ENCODE measurements at regions not wholly inside any gene's neighbourhood (a gene's known extent, or its start where the extent isn't known, plus 50 kb on each side); places are given as distances from the start of the nearest gene placed in this dataset.

DNA sequence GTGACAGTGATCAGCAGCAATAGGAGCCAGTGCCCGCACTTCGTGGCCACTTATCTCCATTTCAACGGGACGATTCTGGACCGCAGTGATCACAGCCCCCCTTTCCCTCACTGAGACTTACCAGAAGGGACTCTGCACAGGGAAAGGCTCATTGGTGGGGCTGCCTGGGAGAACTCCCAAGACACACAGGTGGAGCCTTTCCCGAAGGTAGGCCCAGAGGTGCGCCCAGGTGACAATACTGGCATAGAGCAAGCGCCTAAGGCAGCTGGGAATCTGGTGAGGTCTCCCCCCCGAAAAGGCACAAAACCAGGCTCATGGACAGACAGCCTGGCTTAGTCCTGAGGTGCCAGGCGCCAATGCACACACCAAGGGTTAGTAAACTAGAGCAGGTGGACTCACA lies 318.9 kb downstream of the AJAP1 start:
- CTCF ChIA-PET: no interaction called here
- H3K4me3 ChIP-seq (replicated peaks in 1 of 2; ENCODE audit: low read depth in 1 of 2, low read length in 2 of 2): no peak overlapping the region
- no peaks in the 10 kb centered on the region for H3K27me3 ChIP-seq (ENCODE audit: insufficient read depth, low read length)
- H3K4me1 ChIP-seq (ENCODE audit: control insufficient read depth in 1 of 2, insufficient read depth in 2 of 2, low read length in 2 of 2): no peaks in the 10 kb centered on the region
- RAD21 ChIA-PET (ENCODE audit: low non-redundant PET in 1 of 2, low total read pairs in 2 of 2, uncharacterized antibody in 2 of 2, unreplicated experiment in 2 of 2): no interaction called here
- no peak overlapping the region for H3K27ac ChIP-seq (ENCODE audit: low read depth, low read length)
- intact Hi-C loops (cut with micrococcal nuclease): no loop called here
- no TSS peak for BruUV-seq (replicated peaks)
- H3K9me3 ChIP-seq (ENCODE audit: control insufficient read depth in 1 of 2, insufficient read depth in 1 of 2, low read depth in 1 of 2, low read length in 2 of 2): peaks cover 0 to 7% of the 10 kb centered on the region in 2 experiments; a peak in 2 of 4 replicates
- POLR2A ChIA-PET: no interaction called here
- TF ChIP-seq CBX3 (IDR thresholded peaks at IDR 0.05; ENCODE audit: low read depth): no peak
- TF ChIP-seq, protein P1, sequence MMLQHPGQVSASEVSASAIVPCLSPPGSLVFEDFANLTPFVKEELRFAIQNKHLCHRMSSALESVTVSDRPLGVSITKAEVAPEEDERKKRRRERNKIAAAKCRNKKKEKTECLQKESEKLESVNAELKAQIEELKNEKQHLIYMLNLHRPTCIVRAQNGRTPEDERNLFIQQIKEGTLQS (IDR thresholded peaks at IDR 0.05): no peak
- TF ChIP-seq ZFX (IDR thresholded peaks at IDR 0.05): no peak
- no peak overlapping the region for H3K9ac ChIP-seq (ENCODE audit: low read length)
- no peaks in the 10 kb centered on the region for H3K36me3 ChIP-seq (ENCODE audit: control insufficient read depth in 1 of 2, insufficient read depth in 2 of 2, low read length in 2 of 2)
- no peaks in the 10 kb centered on the region for H4K20me1 ChIP-seq (ENCODE audit: insufficient read depth)
- no peak overlapping the region for H3K4me2 ChIP-seq (ENCODE audit: low read length)
- no peaks in the 10 kb centered on the region for H3K9me2 ChIP-seq (ENCODE audit: insufficient read depth)
- ATAC-seq (no peak), DNase-seq (ENCODE audit: low read depth, low spot score) (no peak)
- no peaks in the 10 kb centered on the region for H3K79me2 ChIP-seq (ENCODE audit: insufficient read depth, low read length)
- no peak overlapping the region for H2AFZ ChIP-seq (ENCODE audit: low read depth, low read length, poor library complexity, severe bottlenecking)

DNA sequence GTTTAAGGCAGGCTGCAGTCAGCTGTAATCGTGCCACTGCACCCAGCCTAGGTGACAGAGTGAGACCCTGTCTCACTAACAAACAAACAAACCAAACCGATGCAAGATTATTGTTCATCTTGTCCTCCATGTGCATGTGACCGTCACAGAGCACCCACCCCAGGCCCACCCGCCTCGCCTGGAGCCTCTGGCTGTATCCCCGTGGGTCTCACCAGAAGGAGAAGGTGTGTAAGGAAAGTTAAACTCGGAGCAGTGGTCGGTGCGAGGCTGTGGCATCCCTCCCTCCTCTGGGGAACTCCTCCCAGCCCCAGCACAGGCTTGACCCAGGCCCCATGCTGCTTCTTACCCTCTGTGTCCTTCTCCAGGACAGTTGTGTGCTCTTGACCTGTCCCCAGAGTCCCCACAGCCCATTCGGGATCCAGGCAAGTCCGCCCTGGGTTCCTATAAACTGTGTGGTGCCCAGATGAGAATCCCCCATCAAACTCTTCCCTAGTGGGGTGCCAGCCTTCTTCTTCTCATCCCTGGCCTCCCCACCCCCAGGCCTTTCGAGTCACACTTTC lies 318.4 kb downstream of the AJAP1 start:
- no TSS peak for BruUV-seq (replicated peaks)
- Histone ChIP-seq H3K79me2 (ENCODE audit: insufficient read depth, low read length) (no peaks in the 10 kb centered on the region), H3K27me3 (ENCODE audit: insufficient read depth, low read length) (no peaks in the 10 kb centered on the region), H3K9ac (ENCODE audit: low read length) (no peak overlapping the region), H3K4me3 (replicated peaks in 1 of 2; ENCODE audit: low read depth in 1 of 2, low read length in 2 of 2) (no peak overlapping the region), H3K4me1 (ENCODE audit: control insufficient read depth in 1 of 2, insufficient read depth in 2 of 2, low read length in 2 of 2) (no peaks in the 10 kb centered on the region), H2AFZ (ENCODE audit: low read depth, low read length, poor library complexity, severe bottlenecking) (no peak overlapping the region), H4K20me1 (ENCODE audit: insufficient read depth) (no peaks in the 10 kb centered on the region), H3K27ac (ENCODE audit: low read depth, low read length) (no peak overlapping the region), H3K9me3 (ENCODE audit: control insufficient read depth in 1 of 2, insufficient read depth in 1 of 2, low read depth in 1 of 2, low read length in 2 of 2) (peaks cover 0 to 7% of the 10 kb centered on the region in 2 experiments; a peak in 2 of 4 replicates), H3K36me3 (ENCODE audit: control insufficient read depth in 1 of 2, insufficient read depth in 2 of 2, low read length in 2 of 2) (no peaks in the 10 kb centered on the region), H3K4me2 (ENCODE audit: low read length) (no peak overlapping the region), H3K9me2 (ENCODE audit: insufficient read depth) (no peaks in the 10 kb centered on the region)
- no peak for ATAC-seq
- intact Hi-C loops (cut with micrococcal nuclease): no loop called here
- ChIA-PET POLR2A (no interaction called here), CTCF (no interaction called here), RAD21 (ENCODE audit: low non-redundant PET in 1 of 2, low total read pairs in 2 of 2, uncharacterized antibody in 2 of 2, unreplicated experiment in 2 of 2) (no interaction called here)
- DNase-seq (ENCODE audit: low read depth, low spot score): no peak
- TF ChIP-seq, protein P2, sequence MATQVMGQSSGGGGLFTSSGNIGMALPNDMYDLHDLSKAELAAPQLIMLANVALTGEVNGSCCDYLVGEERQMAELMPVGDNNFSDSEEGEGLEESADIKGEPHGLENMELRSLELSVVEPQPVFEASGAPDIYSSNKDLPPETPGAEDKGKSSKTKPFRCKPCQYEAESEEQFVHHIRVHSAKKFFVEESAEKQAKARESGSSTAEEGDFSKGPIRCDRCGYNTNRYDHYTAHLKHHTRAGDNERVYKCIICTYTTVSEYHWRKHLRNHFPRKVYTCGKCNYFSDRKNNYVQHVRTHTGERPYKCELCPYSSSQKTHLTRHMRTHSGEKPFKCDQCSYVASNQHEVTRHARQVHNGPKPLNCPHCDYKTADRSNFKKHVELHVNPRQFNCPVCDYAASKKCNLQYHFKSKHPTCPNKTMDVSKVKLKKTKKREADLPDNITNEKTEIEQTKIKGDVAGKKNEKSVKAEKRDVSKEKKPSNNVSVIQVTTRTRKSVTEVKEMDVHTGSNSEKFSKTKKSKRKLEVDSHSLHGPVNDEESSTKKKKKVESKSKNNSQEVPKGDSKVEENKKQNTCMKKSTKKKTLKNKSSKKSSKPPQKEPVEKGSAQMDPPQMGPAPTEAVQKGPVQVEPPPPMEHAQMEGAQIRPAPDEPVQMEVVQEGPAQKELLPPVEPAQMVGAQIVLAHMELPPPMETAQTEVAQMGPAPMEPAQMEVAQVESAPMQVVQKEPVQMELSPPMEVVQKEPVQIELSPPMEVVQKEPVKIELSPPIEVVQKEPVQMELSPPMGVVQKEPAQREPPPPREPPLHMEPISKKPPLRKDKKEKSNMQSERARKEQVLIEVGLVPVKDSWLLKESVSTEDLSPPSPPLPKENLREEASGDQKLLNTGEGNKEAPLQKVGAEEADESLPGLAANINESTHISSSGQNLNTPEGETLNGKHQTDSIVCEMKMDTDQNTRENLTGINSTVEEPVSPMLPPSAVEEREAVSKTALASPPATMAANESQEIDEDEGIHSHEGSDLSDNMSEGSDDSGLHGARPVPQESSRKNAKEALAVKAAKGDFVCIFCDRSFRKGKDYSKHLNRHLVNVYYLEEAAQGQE (IDR thresholded peaks at IDR 0.05; ENCODE audit: low read depth): no peak
- TF ChIP-seq, protein P1 (IDR thresholded peaks at IDR 0.05): no peak
- TF ChIP-seq, protein P3, sequence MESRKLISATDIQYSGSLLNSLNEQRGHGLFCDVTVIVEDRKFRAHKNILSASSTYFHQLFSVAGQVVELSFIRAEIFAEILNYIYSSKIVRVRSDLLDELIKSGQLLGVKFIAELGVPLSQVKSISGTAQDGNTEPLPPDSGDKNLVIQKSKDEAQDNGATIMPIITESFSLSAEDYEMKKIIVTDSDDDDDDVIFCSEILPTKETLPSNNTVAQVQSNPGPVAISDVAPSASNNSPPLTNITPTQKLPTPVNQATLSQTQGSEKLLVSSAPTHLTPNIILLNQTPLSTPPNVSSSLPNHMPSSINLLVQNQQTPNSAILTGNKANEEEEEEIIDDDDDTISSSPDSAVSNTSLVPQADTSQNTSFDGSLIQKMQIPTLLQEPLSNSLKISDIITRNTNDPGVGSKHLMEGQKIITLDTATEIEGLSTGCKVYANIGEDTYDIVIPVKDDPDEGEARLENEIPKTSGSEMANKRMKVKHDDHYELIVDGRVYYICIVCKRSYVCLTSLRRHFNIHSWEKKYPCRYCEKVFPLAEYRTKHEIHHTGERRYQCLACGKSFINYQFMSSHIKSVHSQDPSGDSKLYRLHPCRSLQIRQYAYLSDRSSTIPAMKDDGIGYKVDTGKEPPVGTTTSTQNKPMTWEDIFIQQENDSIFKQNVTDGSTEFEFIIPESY (IDR thresholded peaks at IDR 0.05; ENCODE audit: extremely low read depth, insufficient replicate concordance, low read length): no peak
- TF ChIP-seq SP1 (IDR thresholded peaks at IDR 0.05; ENCODE audit: low read depth) (no peak), POLR2AphosphoS5 (IDR thresholded peaks at IDR 0.05; ENCODE audit: low read depth, low read length) (no peak), TCF7L2 (IDR thresholded peaks at IDR 0.05; ENCODE audit: borderline replicate concordance, extremely low read depth, insufficient read depth, insufficient read length) (no peak), POLR2A (IDR thresholded peaks at IDR 0.05; ENCODE audit: borderline replicate concordance, extremely low read depth, insufficient read depth, insufficient read length) (no peak)
- TF ChIP-seq, protein P4, sequence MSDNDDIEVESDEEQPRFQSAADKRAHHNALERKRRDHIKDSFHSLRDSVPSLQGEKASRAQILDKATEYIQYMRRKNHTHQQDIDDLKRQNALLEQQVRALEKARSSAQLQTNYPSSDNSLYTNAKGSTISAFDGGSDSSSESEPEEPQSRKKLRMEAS (IDR thresholded peaks at IDR 0.05): no peak
- TF ChIP-seq, protein P5, sequence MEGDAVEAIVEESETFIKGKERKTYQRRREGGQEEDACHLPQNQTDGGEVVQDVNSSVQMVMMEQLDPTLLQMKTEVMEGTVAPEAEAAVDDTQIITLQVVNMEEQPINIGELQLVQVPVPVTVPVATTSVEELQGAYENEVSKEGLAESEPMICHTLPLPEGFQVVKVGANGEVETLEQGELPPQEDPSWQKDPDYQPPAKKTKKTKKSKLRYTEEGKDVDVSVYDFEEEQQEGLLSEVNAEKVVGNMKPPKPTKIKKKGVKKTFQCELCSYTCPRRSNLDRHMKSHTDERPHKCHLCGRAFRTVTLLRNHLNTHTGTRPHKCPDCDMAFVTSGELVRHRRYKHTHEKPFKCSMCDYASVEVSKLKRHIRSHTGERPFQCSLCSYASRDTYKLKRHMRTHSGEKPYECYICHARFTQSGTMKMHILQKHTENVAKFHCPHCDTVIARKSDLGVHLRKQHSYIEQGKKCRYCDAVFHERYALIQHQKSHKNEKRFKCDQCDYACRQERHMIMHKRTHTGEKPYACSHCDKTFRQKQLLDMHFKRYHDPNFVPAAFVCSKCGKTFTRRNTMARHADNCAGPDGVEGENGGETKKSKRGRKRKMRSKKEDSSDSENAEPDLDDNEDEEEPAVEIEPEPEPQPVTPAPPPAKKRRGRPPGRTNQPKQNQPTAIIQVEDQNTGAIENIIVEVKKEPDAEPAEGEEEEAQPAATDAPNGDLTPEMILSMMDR (IDR thresholded peaks at IDR 0.05 in 2 of 3, conservative IDR thresholded peaks at IDR 0.05 in 1 of 3; ENCODE audit: borderline replicate concordance in 1 of 3, insufficient read depth in 1 of 3, low read depth in 2 of 3, low read length in 2 of 3): no peak

All from HCT116 (cell line).